Ovary (tissue), 3 donors: ENCODE measurements at regions not wholly inside any gene's neighbourhood (a gene's known extent, or its start where the extent isn't known, plus 50 kb on each side); places are given as distances from the start of the nearest gene placed in this dataset.

ENCODE experiments used
- POLR2A ChIP-seq: fragments of 450-650 bp; IDR thresholded peaks from one replicate; pipeline ENCODE4 v1.6.1; 2017; ENCODE audit warnings: antibody characterized with exemption, mild to moderate bottlenecking, moderate library complexity
- TF ChIP-seq, protein P1 (sequence below), 3 donors: fragments of 450-650 bp in 2 of 3; fragments of 200-600 bp in 1 of 3; IDR thresholded peaks; one replicate each; pipeline versions ENCODE4 v1.5.1 to v1.8.0; 2016 to 2022; ENCODE audit warnings: antibody characterized with exemption in 3 of 3, mild to moderate bottlenecking in 1 of 3
- donor health status: DM: no; HTN: no; CAD: no.

DNA sequence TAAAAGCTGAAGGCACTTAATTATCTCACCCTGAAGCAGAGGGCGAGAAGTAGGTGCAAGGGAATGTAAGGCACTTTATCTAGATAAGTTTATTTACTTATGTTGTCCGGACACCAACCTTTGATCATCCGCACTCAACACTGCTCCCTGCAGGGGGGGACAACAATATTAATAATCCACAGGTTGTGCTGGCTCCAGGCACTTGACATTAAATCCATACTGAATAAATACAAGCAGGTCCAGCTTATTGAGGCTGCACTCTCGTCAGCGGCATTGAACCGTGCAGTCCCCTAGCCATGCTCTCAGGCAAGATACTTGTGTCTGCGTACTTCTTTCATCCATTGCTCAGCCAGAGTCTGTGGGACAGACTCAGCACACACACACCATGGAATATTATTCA is 374.5 kb upstream of the NBEA start:
- TF ChIP-seq, protein P1, sequence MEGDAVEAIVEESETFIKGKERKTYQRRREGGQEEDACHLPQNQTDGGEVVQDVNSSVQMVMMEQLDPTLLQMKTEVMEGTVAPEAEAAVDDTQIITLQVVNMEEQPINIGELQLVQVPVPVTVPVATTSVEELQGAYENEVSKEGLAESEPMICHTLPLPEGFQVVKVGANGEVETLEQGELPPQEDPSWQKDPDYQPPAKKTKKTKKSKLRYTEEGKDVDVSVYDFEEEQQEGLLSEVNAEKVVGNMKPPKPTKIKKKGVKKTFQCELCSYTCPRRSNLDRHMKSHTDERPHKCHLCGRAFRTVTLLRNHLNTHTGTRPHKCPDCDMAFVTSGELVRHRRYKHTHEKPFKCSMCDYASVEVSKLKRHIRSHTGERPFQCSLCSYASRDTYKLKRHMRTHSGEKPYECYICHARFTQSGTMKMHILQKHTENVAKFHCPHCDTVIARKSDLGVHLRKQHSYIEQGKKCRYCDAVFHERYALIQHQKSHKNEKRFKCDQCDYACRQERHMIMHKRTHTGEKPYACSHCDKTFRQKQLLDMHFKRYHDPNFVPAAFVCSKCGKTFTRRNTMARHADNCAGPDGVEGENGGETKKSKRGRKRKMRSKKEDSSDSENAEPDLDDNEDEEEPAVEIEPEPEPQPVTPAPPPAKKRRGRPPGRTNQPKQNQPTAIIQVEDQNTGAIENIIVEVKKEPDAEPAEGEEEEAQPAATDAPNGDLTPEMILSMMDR (IDR thresholded peaks at IDR 0.05) = no peak
- TF ChIP-seq POLR2A = no peak
